ENCODE measurements at regions not wholly inside any gene's neighbourhood (a gene's known extent, or its start where the extent isn't known, plus 50 kb on each side); places are given as distances from the start of the nearest gene placed in this dataset.

DNA sequence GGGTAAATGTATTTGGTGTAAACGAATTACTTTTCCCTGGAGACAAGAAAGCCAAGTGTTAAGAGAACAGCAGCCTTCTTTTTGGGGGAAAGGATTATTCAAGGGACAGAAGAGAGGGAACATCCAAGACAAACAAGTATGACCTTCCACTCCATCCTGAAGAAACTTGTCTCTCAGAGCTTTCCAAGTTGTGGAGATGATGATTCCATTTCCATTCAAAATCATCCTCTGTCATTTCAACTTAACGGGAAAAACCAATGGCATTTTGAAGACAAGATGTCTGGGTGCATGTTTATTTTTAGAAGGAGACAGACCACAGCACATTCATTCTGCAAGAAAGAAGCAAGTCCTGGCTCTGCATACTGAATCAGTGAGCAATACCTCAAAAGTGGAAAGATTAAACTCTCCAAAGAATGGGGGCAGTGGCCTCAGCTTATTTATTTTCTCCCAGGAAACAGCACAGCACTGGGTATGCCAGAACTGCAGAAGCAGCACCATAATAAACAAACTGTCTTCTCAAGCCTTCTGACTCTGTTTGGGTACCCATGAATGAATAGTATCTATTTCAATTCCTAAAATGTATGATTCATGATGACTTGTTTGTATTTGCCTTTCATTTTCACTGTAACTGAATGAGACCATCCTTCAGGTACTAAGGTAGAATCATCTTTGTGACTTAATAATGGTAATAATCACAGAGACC, 541.0 kb downstream of the RFC3 start:
- TF ChIP-seq, protein P1, sequence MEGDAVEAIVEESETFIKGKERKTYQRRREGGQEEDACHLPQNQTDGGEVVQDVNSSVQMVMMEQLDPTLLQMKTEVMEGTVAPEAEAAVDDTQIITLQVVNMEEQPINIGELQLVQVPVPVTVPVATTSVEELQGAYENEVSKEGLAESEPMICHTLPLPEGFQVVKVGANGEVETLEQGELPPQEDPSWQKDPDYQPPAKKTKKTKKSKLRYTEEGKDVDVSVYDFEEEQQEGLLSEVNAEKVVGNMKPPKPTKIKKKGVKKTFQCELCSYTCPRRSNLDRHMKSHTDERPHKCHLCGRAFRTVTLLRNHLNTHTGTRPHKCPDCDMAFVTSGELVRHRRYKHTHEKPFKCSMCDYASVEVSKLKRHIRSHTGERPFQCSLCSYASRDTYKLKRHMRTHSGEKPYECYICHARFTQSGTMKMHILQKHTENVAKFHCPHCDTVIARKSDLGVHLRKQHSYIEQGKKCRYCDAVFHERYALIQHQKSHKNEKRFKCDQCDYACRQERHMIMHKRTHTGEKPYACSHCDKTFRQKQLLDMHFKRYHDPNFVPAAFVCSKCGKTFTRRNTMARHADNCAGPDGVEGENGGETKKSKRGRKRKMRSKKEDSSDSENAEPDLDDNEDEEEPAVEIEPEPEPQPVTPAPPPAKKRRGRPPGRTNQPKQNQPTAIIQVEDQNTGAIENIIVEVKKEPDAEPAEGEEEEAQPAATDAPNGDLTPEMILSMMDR (IDR thresholded peaks at IDR 0.05): no peak
- TF ChIP-seq EP300 (IDR thresholded peaks at IDR 0.05): no peak
- no peak for TF ChIP-seq POLR2A (IDR thresholded peaks at IDR 0.05)
- no peak for TF ChIP-seq POLR2AphosphoS5 (IDR thresholded peaks at IDR 0.05)

Measured in gastroesophageal sphincter (tissue), 3 donors.